ENCODE measurements at regions not wholly inside any gene's neighbourhood (a gene's known extent, or its start where the extent isn't known, plus 50 kb on each side); places are given as distances from the start of the nearest gene placed in this dataset.

GRCh38 chr12:85680881-85681280, 155.3 kb downstream of the RASSF9 start:
- intact Hi-C loops (cut with DNase I): no loop called here
- no peaks in the 10 kb centered on the region for H3K4me1 ChIP-seq
- H3K36me3 ChIP-seq (ENCODE audit: insufficient read depth in 1 of 2, low read depth in 1 of 2): no peaks in the 10 kb centered on the region
- H3K9me3 ChIP-seq: no peaks in the 10 kb centered on the region
- WGBS, 3 donors: 90 to 96% (median 95%) methylated on average over 1 of the region's 1 CpG
- H3K27me3 ChIP-seq (ENCODE audit: insufficient read depth in 3 of 3, low read length in 2 of 3): no peaks in the 10 kb centered on the region
- DNase-seq (no peak), ATAC-seq (no peak)
- no peak for TF ChIP-seq CTCF (IDR thresholded peaks at IDR 0.05)
- H3K27ac ChIP-seq: no peak overlapping the region
- H3K4me3 ChIP-seq: no peak overlapping the region

- no peaks in the 10 kb centered on the region for H3K27me3 ChIP-seq (ENCODE audit: insufficient read depth in 3 of 3, low read length in 2 of 3)
- no peak overlapping the region for H3K4me3 ChIP-seq
- no peak overlapping the region for H3K27ac ChIP-seq
- intact Hi-C loops (cut with DNase I): no loop called here
- no peak for DNase-seq
- no peaks in the 10 kb centered on the region for H3K9me3 ChIP-seq
- no peaks in the 10 kb centered on the region for H3K36me3 ChIP-seq (ENCODE audit: insufficient read depth in 1 of 2, low read depth in 1 of 2)
- ATAC-seq: no peak
- H3K4me1 ChIP-seq: no peaks in the 10 kb centered on the region
- no peak for TF ChIP-seq CTCF (IDR thresholded peaks at IDR 0.05)
These were observed 154.9 kb downstream of the RASSF9 start for GRCh38 chr12:85681333-85681732.

- 60 to 79% (median 75%) methylated on average over 4 of the region's 4 CpGs for WGBS, 3 donors
- Histone ChIP-seq H3K27me3 (ENCODE audit: insufficient read depth in 3 of 3, low read length in 2 of 3) (no peaks in the 10 kb centered on the region), H3K4me1 (no peaks in the 10 kb centered on the region), H3K36me3 (ENCODE audit: insufficient read depth in 1 of 2, low read depth in 1 of 2) (no peaks in the 10 kb centered on the region), H3K9me3 (no peaks in the 10 kb centered on the region), H3K27ac (no peak overlapping the region), H3K4me3 (no peak overlapping the region)
- intact Hi-C loops (cut with DNase I): no loop called here
- TF ChIP-seq CTCF (IDR thresholded peaks at IDR 0.05): no peak
- peak in 1 of 4 donors; percentile 5 for ATAC-seq
- no peak for DNase-seq
These were observed 153.2 kb downstream of the RASSF9 start for GRCh38 chr12:85683051-85683450.

GRCh38 chr12:85688837-85689236, 147.4 kb downstream of the RASSF9 start:
- no peak overlapping the region for H3K4me3 ChIP-seq
- no peak for ATAC-seq

More at GRCh38 chr12:85688837-85689236, 147.4 kb downstream of the RASSF9 start:
- Histone ChIP-seq H3K27ac (no peak overlapping the region), H3K9me3 (no peaks in the 10 kb centered on the region), H3K27me3 (ENCODE audit: insufficient read depth in 3 of 3, low read length in 2 of 3) (no peaks in the 10 kb centered on the region), H3K36me3 (ENCODE audit: insufficient read depth in 1 of 2, low read depth in 1 of 2) (no peaks in the 10 kb centered on the region), H3K4me1 (no peaks in the 10 kb centered on the region)
- TF ChIP-seq CTCF (IDR thresholded peaks at IDR 0.05): no peak
- WGBS, 3 donors: 48 to 59% (median 56%) methylated on average over 1 of the region's 1 CpG
- intact Hi-C loops (cut with DNase I): no loop called here
- DNase-seq: no peak
